Fibroblast of villous mesenchyme (primary cell): ENCODE measurements at regions not wholly inside any gene's neighbourhood (a gene's known extent, or its start where the extent isn't known, plus 50 kb on each side); places are given as distances from the start of the nearest gene placed in this dataset.
"Not testable (repeated sequence)": the region's sequence is repeated elsewhere in the genome, so short reads cannot be mapped to it uniquely, and the experiment has no call there.

Experiments
- DNase-seq: peaks from one replicate; pipeline ENCODE4 v3.0.0-alpha.2; 2010; ENCODE audit warnings: low read depth
- H3K4me3 ChIP-seq: 2 replicates; pipeline ENCODE4 v1.5.1; 2011; ENCODE audit warnings: low read depth, mild to moderate bottlenecking, low read length
- TF ChIP-seq, protein P1 (sequence below): IDR thresholded peaks from 2 replicates; pipeline ENCODE4 v1.5.1; 2012; ENCODE audit warnings: low read depth, mild to moderate bottlenecking, low read length; ENCODE audit not compliant: insufficient read depth

DNA sequence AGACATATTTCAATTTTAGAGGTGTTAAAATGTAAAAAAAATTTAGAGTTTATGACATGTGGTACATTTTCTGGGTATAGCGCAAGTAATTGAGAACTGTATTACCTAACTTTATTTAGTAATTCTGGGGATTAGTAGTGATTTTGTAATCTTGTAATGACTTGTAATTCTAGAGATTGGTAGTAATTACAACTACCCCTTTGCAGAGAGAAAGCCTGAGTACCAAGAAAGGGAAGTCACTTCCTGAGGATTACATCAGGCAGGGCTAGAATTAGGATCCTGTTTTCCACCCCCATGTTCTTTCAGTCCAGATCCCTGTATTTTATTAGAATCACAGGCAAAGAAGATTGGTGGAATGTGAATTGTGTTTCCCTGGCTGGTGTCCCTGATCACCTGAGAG, 274.9 kb downstream of the KCNRG start:
- TF ChIP-seq, protein P1, sequence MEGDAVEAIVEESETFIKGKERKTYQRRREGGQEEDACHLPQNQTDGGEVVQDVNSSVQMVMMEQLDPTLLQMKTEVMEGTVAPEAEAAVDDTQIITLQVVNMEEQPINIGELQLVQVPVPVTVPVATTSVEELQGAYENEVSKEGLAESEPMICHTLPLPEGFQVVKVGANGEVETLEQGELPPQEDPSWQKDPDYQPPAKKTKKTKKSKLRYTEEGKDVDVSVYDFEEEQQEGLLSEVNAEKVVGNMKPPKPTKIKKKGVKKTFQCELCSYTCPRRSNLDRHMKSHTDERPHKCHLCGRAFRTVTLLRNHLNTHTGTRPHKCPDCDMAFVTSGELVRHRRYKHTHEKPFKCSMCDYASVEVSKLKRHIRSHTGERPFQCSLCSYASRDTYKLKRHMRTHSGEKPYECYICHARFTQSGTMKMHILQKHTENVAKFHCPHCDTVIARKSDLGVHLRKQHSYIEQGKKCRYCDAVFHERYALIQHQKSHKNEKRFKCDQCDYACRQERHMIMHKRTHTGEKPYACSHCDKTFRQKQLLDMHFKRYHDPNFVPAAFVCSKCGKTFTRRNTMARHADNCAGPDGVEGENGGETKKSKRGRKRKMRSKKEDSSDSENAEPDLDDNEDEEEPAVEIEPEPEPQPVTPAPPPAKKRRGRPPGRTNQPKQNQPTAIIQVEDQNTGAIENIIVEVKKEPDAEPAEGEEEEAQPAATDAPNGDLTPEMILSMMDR: no peak
- no peak for DNase-seq
- no peak overlapping the region for H3K4me3 ChIP-seq

DNA sequence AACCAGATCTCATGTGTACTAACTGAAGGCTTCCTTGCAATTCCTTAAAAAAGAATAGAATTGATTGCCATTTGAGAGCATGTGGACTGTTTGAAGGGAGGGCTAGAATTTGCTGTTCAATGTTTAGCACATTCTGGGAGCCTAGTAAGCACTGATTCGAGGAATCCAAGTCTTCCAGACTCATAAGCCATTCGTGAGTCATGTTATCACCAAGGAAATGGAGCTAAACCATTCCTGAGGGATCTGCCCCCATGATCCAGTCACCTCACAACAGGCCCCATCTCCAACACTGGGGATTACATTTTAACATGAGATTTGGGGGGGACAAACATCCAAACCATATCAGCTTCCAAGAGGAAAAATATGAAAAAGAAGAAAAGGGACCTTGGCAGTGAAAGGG, 276.4 kb downstream of the KCNRG start:
- no peak for DNase-seq
- H3K4me3 ChIP-seq: no peak overlapping the region
- TF ChIP-seq, protein P1: no peak

DNA sequence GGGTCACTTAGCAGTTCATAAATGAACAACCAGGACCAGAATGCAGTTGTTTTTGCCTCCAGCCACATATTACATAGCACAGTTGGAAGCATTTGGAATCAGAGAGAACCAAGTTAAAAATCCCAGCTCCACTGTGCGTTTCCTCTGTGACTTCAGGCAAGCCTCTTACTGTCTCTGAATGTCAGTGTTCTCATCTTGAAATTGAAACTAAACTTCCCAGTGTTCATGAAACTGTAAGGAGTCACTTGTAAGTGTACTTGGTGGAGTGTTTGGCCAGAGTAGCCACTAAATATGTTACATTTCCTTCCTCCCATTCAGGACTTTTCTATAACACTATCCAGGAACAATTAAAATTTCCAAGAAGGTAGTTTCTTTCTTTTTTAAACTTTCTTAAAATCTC, 276.8 kb downstream of the KCNRG start:
- no peak for DNase-seq
- TF ChIP-seq, protein P1: no peak
- no peak overlapping the region for H3K4me3 ChIP-seq

DNA sequence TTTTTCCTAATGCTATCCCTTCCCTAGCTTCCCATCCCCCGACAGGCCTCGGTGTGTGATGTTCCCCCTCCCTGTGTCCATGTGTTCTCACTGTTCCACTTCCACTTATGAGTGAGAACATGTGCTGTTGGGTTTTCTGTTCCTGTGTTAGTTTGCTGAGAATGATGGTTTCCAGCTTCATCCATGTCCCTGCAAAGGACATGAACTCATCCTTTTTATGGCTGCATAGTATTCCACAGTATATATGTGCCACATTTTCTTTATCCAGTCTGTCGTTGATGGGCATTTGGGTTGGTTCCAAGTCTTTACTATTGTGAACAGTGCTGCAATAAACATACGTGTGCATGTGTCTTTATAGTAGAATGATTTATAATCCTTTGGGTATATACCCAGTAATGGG, 279.2 kb downstream of the KCNRG start:
- H3K4me3 ChIP-seq, DNase-seq: not testable (repeated sequence)

DNA sequence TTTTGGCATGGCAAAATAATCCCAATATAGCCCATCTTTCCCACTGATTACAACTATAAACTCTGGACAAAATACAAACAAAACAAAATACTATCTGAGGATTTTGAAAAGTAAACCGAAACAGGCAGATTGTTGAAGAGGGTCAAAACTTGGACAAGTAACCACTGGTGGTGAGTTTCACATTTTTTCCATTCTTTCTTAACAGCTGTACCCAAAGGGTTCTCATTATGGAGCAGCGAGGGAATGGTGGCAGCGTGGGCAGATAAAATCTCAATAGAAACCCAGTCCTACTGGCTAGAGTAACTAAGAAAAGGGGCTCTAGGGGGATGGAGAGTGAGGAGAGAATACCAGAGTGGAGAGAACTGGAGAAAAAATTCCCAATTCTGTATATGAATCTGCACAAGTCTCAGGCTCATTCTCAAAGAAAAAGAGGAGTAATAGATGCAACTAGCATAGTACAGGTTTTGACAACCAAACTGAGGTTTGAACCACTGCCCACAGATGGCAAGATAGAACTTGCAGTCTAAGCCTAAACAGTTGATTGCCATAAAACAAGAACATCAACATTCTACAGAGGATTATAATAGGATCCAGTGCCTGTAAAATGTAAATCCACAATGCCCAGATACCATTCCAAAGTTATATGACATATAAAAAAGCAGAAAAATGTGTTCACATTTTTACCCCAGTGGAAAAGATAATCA, 284.5 kb downstream of the KCNRG start:
- H3K4me3 ChIP-seq: no peak overlapping the region
- TF ChIP-seq, protein P1: no peak

DNA sequence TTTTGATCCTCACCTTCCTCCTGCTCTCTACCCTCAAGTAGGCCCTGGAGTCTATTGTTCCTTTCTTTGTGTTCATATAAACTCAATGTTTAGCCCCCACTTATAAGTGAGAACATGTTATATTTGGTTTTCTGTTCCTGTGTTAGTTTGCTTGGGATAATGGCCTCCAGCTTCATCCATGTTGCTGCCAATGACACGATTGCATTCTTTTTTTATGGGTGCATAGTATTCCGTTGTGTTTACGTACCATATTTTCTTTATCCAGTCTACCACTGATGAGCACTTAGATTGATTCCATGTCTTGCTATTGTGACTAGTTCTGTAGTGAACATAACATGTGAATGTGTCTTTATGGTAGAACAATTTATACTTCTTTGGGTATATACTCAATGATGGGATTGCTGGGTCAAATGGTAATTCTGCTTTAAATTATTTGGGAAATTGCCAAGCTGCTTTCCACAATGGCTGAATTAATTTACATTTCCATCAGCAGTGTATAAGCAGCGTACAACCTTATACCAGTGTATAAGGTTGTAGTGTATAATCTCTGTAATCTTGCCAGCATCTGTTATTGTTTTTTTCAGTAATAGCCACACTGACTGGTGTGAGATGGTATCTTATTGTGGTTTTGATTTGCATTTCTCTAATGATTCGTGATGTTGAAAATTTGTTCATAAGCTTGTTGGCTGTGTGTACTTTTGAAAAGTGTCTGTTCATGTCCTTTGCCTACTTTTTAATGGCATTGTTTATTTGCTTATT, 288.9 kb downstream of the KCNRG start:
- H3K4me3 ChIP-seq: no peak overlapping the region
- TF ChIP-seq, protein P1: no peak

More for the DNA sequence above, 284.5 kb downstream of the KCNRG start:
- peak; percentile 13 for DNase-seq

DNA sequence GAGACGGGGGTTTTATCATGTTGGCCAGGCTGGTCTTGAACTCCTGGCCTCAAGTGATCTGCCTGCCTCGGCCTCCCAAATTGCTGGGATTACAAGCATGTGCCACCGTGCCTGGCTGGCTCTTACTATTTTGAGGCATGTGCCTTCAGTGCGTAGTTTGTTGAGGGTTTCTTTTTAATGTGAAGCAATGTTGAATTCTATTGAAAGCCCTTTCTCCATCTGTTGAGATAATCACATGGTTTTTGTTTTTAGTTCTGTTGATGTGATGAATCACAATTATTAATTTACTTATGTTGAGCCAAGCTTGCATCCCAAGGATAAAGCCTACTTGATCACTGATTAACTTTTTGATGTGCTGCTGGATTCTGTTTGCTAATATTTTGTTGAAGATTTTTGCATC, 290.9 kb downstream of the KCNRG start:
- no peak for DNase-seq
- TF ChIP-seq, protein P1: no peak
- no peak overlapping the region for H3K4me3 ChIP-seq

More for the DNA sequence above, 288.9 kb downstream of the KCNRG start:
- DNase-seq: no peak
